Stimulated activated CD4-positive, alpha-beta T cell treated with anti-CD3 and anti-CD28 coated beads, Interleukin-4, amount 100 ng/mL, for 1 hour (primary cell): ENCODE measurements at regions not wholly inside any gene's neighbourhood (a gene's known extent, or its start where the extent isn't known, plus 50 kb on each side); places are given as distances from the start of the nearest gene placed in this dataset.
"Not testable (repeated sequence)": the region's sequence is repeated elsewhere in the genome, so short reads cannot be mapped to it uniquely, and the experiment has no call there.

Experiments
- DNase-seq: peaks from one replicate; pipeline ENCODE4 v3.0.0-alpha.2; 2020

GRCh38 chr6:15897063-15897876, 231.6 kb upstream of the MYLIP start:
- no peak for DNase-seq

DNA sequence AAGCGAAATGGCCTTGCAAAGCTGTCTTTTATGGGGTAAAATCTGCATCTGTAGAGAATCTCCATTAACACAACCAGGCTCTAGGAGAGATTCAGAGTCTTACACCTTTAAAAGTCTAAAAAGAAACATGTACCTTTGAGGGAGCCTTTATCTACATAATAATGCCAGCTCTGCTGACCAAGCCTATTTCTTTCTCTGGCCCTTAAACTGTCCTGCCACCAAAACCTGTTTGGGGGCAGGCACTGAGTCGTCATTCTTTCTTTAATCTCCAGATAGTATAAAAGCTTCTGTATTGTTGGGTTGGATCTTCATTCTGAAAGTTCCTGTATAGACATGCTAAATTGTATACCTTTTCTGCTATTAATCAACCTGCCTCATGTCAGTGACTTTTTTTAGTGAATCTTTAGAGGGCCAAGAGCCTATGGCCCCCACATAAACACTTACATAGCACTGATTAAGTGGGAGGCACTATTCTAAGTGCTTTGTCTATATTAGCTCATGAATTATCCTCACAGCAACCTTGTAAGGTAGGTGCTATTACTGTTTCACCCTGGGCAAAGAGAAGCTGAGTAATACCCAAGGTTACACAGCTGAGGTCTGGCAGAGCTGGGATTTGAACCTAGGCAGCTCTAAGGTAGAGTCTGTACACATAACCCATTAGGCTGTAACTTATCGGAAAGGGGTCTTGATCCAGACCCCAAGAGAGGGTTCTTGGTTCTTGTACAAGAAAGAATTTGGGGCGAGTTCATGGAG, 232.3 kb upstream of the DTNBP1 start:
- no peak for DNase-seq

DNA sequence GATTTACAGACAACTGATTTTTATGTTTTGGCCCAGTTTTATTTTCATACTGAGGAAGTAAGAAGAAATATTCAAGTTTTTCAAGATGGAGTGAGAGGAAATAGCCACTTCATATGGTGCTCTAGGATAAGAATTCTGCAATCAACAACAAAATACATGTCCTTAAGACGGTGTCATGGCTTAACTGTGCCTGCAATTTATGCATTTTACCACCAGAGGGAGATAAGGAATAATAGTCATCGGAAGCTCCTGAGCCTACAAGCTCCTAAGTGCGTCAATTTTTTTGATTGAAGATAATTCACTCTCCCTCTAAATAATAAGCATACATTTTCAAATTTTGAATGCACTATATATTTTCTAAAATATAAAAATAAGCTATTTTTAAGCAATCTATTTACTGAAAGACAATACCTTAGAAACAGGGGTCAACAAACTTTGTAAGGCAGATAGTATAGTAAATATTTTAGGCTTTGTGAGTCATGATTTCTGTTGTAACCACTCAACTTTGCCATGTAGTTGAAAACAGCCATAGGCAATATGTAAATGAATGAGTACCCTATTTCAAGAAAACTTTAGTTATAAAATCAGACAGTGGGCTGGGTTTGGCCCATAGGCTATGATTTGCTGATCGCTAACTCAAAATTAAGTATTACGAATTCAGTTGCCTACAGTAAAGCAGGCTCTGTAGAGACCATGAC, 230.9 kb upstream of the DTNBP1 start:
- no peak for DNase-seq

DNA sequence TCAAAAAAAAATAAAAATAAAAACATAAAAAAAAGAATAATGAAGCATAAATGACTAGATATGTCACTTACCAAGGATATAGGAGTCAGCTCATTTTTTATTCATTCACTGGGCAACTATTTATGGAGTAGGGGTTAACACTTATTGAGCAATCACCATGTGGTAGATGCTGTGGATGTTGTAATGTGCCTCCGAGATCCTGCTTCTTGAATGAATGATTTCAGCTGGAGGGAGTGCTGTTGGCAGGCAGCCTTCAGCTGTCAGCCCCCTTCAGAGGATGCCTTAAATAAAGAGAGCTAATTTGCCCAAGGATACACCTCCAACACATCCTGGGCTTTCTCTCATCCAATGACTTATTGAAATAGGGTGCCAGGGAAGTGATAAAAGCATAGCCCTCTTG, 229.5 kb upstream of the DTNBP1 start:
- DNase-seq, result no peak

GRCh38 chr6:15888798-15889772, 226.3 kb upstream of the DTNBP1 start:
- DNase-seq, result no peak

DNA sequence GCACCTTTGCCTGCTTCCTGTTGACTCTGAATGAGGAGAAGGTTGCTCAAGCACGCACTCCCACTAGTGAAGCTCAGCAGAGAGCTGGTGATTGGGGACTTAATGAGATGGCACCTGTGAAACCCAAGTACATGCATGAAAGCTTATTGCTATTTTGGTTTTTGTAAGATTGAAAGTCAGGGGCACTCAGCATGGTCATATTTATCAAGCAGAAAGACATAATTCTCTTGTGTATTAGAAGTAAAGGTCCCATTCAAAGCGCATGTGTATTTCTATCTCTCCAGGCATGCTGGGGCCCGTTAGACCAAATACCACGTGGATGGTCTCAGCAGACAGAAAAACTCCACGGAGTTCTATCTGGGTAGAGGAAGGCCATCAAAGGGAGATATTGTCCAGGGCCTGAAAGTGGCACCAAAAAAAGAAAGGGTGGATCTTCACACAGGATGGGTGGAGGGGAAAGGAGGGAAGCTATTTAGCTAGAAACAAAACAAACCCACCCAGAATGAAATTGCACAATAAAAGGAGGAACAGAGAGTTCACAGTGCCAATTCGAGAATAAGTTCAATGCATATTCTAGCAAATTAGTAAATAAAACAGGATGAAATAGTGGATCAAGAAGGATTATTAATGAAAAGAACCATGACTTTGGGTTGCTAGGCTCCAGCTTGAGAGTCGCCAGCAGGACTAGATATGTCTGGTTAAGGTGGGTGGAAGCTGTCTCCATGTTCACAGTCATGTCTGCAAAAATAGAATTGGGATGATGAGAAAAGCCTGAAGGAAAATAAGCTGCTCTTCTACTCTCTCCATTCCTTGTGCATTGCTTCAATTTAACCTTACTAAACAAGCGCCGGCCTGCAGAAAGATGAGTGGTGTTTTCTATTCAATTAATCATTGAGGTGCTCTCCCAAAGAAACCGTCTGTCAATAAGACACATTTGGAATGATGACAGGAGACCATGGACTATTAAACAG, 224.9 kb upstream of the DTNBP1 start:
- DNase-seq, result no peak

DNA sequence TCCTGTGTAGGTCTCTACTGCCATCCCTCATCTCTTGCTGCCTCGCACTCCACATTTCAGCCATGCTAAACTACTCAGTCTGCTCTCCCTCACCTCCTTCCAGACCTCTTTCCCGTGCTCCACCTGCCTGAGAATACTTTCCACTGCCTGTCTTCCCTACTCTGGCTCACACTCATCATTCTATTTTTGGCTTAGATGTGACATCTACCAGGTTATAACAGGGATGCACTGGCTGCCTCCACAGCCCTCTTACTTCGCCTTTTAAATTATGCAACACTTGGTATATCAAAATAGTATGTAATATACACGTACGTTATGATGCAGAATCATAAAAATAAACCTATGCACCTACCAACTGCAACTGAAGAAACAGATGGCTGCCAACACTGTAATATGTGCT, 222.8 kb upstream of the DTNBP1 start:
- DNase-seq, result no peak

DNA sequence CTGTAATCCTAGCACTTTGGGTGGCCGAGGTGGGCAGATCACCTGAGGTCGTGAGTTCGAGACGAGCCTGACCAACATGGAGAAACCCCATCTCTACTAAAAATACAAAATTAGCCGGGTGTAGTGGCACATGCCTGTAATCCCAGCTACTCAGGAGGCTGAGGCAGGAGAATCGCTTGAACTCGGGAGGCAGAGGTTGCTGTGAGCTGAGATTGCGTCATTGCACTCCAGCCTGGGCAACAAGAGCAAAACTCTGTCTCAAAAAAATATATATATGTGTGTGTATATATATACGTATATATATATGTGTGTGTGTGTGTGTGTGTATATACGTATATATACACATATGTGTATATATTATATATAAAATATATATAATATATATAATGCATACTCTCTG, 220.8 kb upstream of the DTNBP1 start:
- not testable (repeated sequence) for DNase-seq

GRCh38 chr6:15882915-15883314, 220.1 kb upstream of the DTNBP1 start:
- DNase-seq, result no peak

GRCh38 chr6:15882345-15882744, 219.5 kb upstream of the DTNBP1 start:
- DNase-seq, result no peak

- DNase-seq, result no peak
These were observed 218.3 kb upstream of the DTNBP1 start for GRCh38 chr6:15881150-15881549.

DNA sequence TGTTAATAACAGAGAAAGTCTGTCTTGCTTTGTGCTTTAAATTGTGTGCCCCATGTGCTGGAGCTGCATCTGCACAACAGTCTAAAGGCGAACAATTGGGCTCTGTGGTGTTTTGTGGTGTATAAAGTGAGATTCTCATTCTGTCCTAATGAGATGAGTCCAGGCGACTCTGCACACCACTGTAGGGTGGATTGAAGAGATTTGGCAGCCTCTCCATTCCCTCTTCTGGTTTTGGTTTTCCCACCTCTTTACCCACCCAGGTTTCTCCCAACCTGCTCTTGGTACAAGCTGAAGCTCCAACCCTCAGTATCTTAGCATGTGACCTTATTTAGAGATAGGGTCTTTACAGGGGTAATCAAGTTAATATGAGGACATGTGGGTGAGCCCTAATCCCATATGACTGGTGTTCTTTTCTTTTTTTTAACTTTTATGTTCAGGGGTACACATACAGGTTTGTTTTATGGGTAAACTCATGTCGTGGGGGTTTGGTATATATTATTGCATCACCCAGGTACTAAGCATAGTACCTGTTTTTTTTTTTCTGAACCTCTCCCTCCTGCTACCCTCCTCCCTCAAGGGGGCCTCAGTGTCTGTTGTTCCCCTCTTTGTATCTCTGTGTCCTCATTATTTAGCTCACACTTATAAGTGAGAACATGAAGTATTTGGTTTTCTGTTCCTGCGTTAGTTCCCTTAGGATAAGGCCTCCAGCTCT, 217.6 kb upstream of the DTNBP1 start:
- DNase-seq, result no peak

DNA sequence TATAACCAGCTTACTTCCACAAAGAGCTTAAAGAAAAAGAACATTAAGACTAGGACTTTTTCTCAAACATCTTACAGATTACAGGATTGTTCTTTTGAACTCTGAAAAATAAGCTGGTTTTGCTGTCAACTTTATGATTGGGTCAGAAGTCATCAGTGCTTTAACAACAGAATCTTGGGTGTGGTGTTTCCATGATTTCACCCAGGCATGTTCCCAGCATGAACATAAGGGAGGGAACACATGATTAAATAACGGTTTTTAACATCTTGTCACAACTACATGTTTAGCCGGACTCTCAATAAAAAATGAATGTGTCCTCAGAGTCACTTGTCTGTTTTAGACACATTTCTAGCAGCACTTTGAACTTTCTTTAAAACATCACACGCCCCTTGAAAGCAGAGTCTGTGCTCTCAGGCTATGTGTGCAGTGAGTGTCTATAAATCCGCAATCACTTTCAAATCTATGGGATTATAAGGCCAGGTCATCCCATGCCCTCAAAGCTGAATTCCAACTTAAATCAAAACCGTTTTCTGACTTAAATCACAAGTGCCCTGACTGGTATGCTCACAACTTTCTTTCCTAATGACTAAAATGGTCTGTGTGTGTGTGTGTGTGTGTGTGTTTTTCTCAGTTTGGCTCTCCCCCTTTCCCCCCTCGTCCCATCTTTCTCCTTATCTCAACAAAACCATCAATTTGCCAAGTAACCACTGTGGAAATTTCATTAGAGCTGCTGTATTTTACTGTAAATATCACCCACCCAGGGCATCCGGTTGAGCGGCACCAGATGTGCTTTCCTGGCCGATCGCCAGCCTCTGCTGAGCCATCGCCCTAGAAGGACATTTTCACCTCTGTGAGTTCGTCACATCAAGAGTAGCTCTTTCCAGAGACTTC, 216.8 kb upstream of the DTNBP1 start:
- DNase-seq, result peak; percentile 56

- DNase-seq, result no peak
These were observed 214.4 kb upstream of the DTNBP1 start for GRCh38 chr6:15877231-15877630.

DNA sequence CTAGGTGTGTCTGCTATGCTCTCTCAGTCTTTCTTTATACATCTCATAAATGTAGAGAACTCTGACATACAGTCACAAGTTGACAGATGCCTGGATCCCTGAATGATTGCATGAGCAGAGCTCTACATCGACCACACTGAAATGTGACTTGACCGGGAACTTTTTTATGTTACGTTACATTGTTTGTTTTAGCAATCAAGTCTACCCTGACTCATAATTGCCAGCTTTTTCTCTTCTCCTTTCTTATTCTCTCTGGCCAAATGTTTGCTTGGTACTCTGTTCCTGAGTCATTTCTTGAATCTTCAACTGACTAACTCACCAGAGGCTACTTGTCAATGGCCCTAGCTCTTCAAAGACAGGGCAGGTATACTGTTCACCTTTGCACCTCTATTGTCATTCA, 213.6 kb upstream of the DTNBP1 start:
- DNase-seq, result no peak

GRCh38 chr6:15875797-15876196, 213.0 kb upstream of the DTNBP1 start:
- no peak for DNase-seq

- no peak for DNase-seq
These were observed 212.0 kb upstream of the DTNBP1 start for GRCh38 chr6:15874821-15875220.

GRCh38 chr6:15874326-15874725, 211.5 kb upstream of the DTNBP1 start:
- DNase-seq, result no peak
